K562 (cell line): ENCODE measurements at regions not wholly inside any gene's neighbourhood (a gene's known extent, or its start where the extent isn't known, plus 50 kb on each side); places are given as distances from the start of the nearest gene placed in this dataset.

ENCODE experiments used
- ATAC-seq: fragments of 200-7000 bp; cut with Tn5 transposase; 3 replicates; pipeline ENCODE4 v1.9.1; 2020; ENCODE audit warnings: moderate library complexity
- BruUV-seq: library from RNA; stranded (reverse); fragments of 400-500 nt; replicated peaks from 2 replicates; lab custom pipeline; 2021; lab: Mats Ljungman, UMichigan
- CTCF ChIA-PET: fragments of 300-600 bp; formaldehyde crosslinking; extraction: SDS; loops from one replicate; lab custom pipeline; 2021; ENCODE audit warnings: low intra/inter-chr PET ratio; lab: Yijun Ruan, JAX
- POLR2A ChIA-PET: fragments of 300-600, 350-650 bp; sonication (Branson Sonifier 250); formaldehyde crosslinking; extraction: SDS; loops from one replicate; lab custom pipeline; 2021; ENCODE audit warnings: antibody characterized with exemption, inconsistent platforms; lab: Yijun Ruan, JAX
- DNase-seq, 4 experiments: peaks; one replicate each; pipeline versions ENCODE4 v3.0.0 to v3.0.0-alpha.2; 2011 to 2018; ENCODE audit warnings: low spot score in 3 of 4, mixed read lengths in 3 of 4; ENCODE audit errors: extremely low read depth in 1 of 4
- FAIRE-seq: peaks from 2 replicates; lab custom pipeline; 2011; peaks lifted over from hg19 to GRCh38; lab: Jason Lieb, UNC
- H2AFZ ChIP-seq: 2 replicates; pipeline ENCODE4 v1.6.0; 2011; ENCODE audit warnings: low read depth, low read length, control low read depth, inconsistent platforms
- H3K27ac ChIP-seq: fragments of 200-600 bp; 3 replicates; pipeline ENCODE4 v1.8.0; 2011; ENCODE audit warnings: low read depth, mild to moderate bottlenecking, control low read depth, inconsistent platforms, low read length, moderate library complexity, mixed read lengths; ENCODE audit errors: extremely low read depth
- H3K27me3 ChIP-seq, 2 experiments: fragments of 300-600 bp in 1 of 2; 2 replicates in 1 of 2; 3 replicates in 1 of 2; pipeline versions ENCODE4 v1.6.0 to v1.8.0; 2011; ENCODE audit warnings: inconsistent platforms in 2 of 2, low read length in 2 of 2, mild to moderate bottlenecking in 1 of 2, mixed read lengths in 1 of 2, moderate library complexity in 1 of 2; ENCODE audit not compliant: control insufficient read depth in 2 of 2, insufficient read depth in 2 of 2
- H3K36me3 ChIP-seq: fragments of 300-600 bp; 3 replicates; pipeline ENCODE4 v1.8.0; 2011; ENCODE audit warnings: mild to moderate bottlenecking, low read length, inconsistent platforms; ENCODE audit not compliant: control insufficient read depth, insufficient read depth
- H3K4me1 ChIP-seq, 2 experiments: fragments of 200-600 bp in 1 of 2; replicated peaks in 1 of 2; 2 replicates in 1 of 2; 3 replicates in 1 of 2; pipeline versions ENCODE4 v1.5.1 to v1.8.0; 2011; ENCODE audit warnings: inconsistent platforms in 2 of 2, low read length in 2 of 2, mild to moderate bottlenecking in 1 of 2, mixed read lengths in 1 of 2, moderate library complexity in 1 of 2; ENCODE audit not compliant: control insufficient read depth in 2 of 2, insufficient read depth in 2 of 2
- H3K4me2 ChIP-seq: 2 replicates; pipeline ENCODE4 v1.6.1; 2011; ENCODE audit warnings: low read length, control low read depth, inconsistent platforms, mixed read lengths; ENCODE audit not compliant: insufficient read depth
- H3K4me3 ChIP-seq: fragments of 200-600 bp; sonication (generic), shearing (Covaris generic); 2 replicates; pipeline ENCODE4 v1.5.1; 2016; ENCODE audit warnings: control low read depth, inconsistent platforms
- H3K79me2 ChIP-seq: fragments of 200-600 bp; 3 replicates; pipeline ENCODE4 v1.8.0; 2011; ENCODE audit warnings: low read length, inconsistent platforms; ENCODE audit not compliant: control insufficient read depth, insufficient read depth
- H3K9ac ChIP-seq, 2 experiments: 2 replicates each; pipeline versions ENCODE4 v1.6.0 to v1.6.1; 2011; ENCODE audit warnings: low read depth in 2 of 2, low read length in 2 of 2, control low read depth in 1 of 2, inconsistent platforms in 1 of 2, mild to moderate bottlenecking in 1 of 2, mixed read lengths in 1 of 2; ENCODE audit not compliant: insufficient read depth in 1 of 2
- H3K9me1 ChIP-seq: one replicate; pipeline ENCODE4 v1.6.0; 2011; ENCODE audit warnings: inconsistent platforms, mild to moderate bottlenecking, low read length, moderate library complexity; ENCODE audit not compliant: control insufficient read depth, insufficient read depth
- H3K9me3 ChIP-seq: replicated peaks from 2 replicates; pipeline ENCODE4 v1.5.1; 2011; ENCODE audit warnings: low read depth, low read length, inconsistent platforms; ENCODE audit not compliant: control insufficient read depth, insufficient read depth
- H4K20me1 ChIP-seq: replicated peaks from 2 replicates; pipeline ENCODE4 v1.6.1; 2011; ENCODE audit warnings: low read length, inconsistent platforms, mixed read lengths; ENCODE audit not compliant: control insufficient read depth, insufficient read depth
- CBFA2T3 ChIP-seq: fragments of 450-650 bp; IDR thresholded peaks from 2 replicates; pipeline ENCODE4 v1.6.1; 2017
- CEBPG ChIP-seq, 3 experiments: fragments of 200-800 bp in 1 of 3; sonication (Bioruptor generic) in 1 of 3; sonication (generic) in 1 of 3; formaldehyde crosslinking in 1 of 3; IDR thresholded peaks in 2 of 3; conservative IDR thresholded peaks in 1 of 3; 2 replicates each; pipeline versions ENCODE4 v1.6.1 to v1.8.0; 2016 to 2022; ENCODE audit warnings: missing compliant biosample characterization in 2 of 3, missing genetic modification characterization in 2 of 3, mild to moderate bottlenecking in 1 of 3, missing genetic modification reagents in 1 of 3
- HNRNPL ChIP-seq: fragments of 200-400 bp; formaldehyde crosslinking; IDR thresholded peaks from 2 replicates; pipeline ENCODE4 v1.6.1; 2017; ENCODE audit warnings: low read depth, mild to moderate bottlenecking, low read length
- MBD1 ChIP-seq: fragments of 250-450 bp; sonication (Bioruptor Pico); IDR thresholded peaks from 2 replicates; pipeline ENCODE4 v1.8.0; 2022; ENCODE audit warnings: inconsistent platforms
- MCM2 ChIP-seq: fragments of 450-650 bp; IDR thresholded peaks from 2 replicates; pipeline ENCODE4 v1.6.1; 2017; ENCODE audit warnings: low read depth, mild to moderate bottlenecking
- PHB ChIP-seq: fragments of 250-450 bp; sonication (Bioruptor Pico); IDR thresholded peaks from 2 replicates; pipeline ENCODE4 v1.5.0; 2021
- PTBP1 ChIP-seq: fragments of 200-400 bp; formaldehyde crosslinking; IDR thresholded peaks from 2 replicates; pipeline ENCODE4 v1.6.1; 2017; ENCODE audit warnings: low read depth, low read length
- PTRF ChIP-seq: fragments of 450-650 bp; IDR thresholded peaks from 2 replicates; pipeline ENCODE4 v1.6.1; 2016; ENCODE audit warnings: mild to moderate bottlenecking, missing genetic modification characterization, missing compliant biosample characterization
- ZBTB5 ChIP-seq: fragments of 450-650 bp; IDR thresholded peaks from 2 replicates; pipeline ENCODE4 v1.6.1; 2017; ENCODE audit warnings: antibody characterized with exemption
- ZFP36 ChIP-seq: fragments of 150-350 bp; IDR thresholded peaks from 2 replicates; pipeline ENCODE4 v1.6.1; 2018; ENCODE audit warnings: low read length, low read depth; ENCODE audit not compliant: partially characterized antibody
- ZNF3 ChIP-seq: fragments of 250-450 bp; sonication (Bioruptor Pico); IDR thresholded peaks from 2 replicates; pipeline ENCODE4 v1.5.0; 2021; ENCODE audit warnings: mild to moderate bottlenecking, moderate library complexity
- ZNF507 ChIP-seq: conservative IDR thresholded peaks from 2 replicates; pipeline ENCODE4 v1.6.1; 2017; ENCODE audit warnings: missing genetic modification characterization, missing compliant biosample characterization
- WGBS: fragments of 100-300 bp; shearing (Covaris generic); methylation state at CpG from one replicate; pipeline ENCODE4 v1.1.6; 2016; ENCODE audit warnings: low coverage, mixed read lengths; ENCODE audit not compliant: insufficient coverage; ENCODE audit errors: missing lambda C conversion rate; 5-methylcytosine and 5-hydroxymethylcytosine counted together
- in situ Hi-C: fragments of 300-500 bp; cut with MboI; formaldehyde crosslinking; loops from 4 replicates; pipeline ENCODE4 v1.15.0; 2018; ENCODE audit warnings: inconsistent platforms, mixed read lengths
- intact Hi-C: fragments of 100-400 bp; cut with micrococcal nuclease; formaldehyde crosslinking; loops from 2 replicates; pipeline ENCODE4 v1.14.2; 2022
- TF ChIP-seq, protein P1 (sequence below): fragments of 200-800 bp; sonication (Bioruptor generic); IDR thresholded peaks from 2 replicates; pipeline ENCODE4 v1.6.1; 2017; ENCODE audit warnings: missing genetic modification characterization, missing compliant biosample characterization
- TF ChIP-seq, protein P2 (sequence below), 2 experiments: IDR thresholded peaks; 2 replicates each; pipeline ENCODE4 v1.6.1; 2012; ENCODE audit warnings: improper control_type of control experiment in 2 of 2, low read depth in 2 of 2, low read length in 2 of 2, borderline replicate concordance in 1 of 2

GRCh38 chr9:1591310-1591709 lies 423.8 kb upstream of the SMARCA2 start:
- intact Hi-C loops (no loop called here), in situ Hi-C loops (no loop called here)
- H3K9me1 ChIP-seq, result no peaks in the 10 kb centered on the region
- ChIA-PET CTCF (no interaction called here), POLR2A (no interaction called here)
- no peak overlapping the region for H3K4me2 ChIP-seq
- H2AFZ ChIP-seq, result no peak overlapping the region
- no peaks in the 10 kb centered on the region for H3K79me2 ChIP-seq
- WGBS, result 20% methylated on average over 1 of the region's 1 CpG
- H3K4me1 ChIP-seq, result no peaks in the 10 kb centered on the region
- H3K27me3 ChIP-seq, result no peaks in the 10 kb centered on the region
- H3K9me3 ChIP-seq, result no peaks in the 10 kb centered on the region
- FAIRE-seq, result no peak
- no TSS peak for BruUV-seq
- no peak overlapping the region for H3K4me3 ChIP-seq
- no peak for DNase-seq
- H3K27ac ChIP-seq, result no peak overlapping the region
- no peaks in the 10 kb centered on the region for H4K20me1 ChIP-seq
- H3K9ac ChIP-seq, result no peak overlapping the region
- no peaks in the 10 kb centered on the region for H3K36me3 ChIP-seq
- no peak for ATAC-seq
- TF ChIP-seq ZFP36, result no peak
- no peak for TF ChIP-seq CBFA2T3
- TF ChIP-seq, protein P1, sequence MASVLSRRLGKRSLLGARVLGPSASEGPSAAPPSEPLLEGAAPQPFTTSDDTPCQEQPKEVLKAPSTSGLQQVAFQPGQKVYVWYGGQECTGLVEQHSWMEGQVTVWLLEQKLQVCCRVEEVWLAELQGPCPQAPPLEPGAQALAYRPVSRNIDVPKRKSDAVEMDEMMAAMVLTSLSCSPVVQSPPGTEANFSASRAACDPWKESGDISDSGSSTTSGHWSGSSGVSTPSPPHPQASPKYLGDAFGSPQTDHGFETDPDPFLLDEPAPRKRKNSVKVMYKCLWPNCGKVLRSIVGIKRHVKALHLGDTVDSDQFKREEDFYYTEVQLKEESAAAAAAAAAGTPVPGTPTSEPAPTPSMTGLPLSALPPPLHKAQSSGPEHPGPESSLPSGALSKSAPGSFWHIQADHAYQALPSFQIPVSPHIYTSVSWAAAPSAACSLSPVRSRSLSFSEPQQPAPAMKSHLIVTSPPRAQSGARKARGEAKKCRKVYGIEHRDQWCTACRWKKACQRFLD (CRISPR knock-in tag), result no peak
- TF ChIP-seq ZNF3 (CRISPR knock-in tag), result no peak
- no peak for TF ChIP-seq HNRNPL
- TF ChIP-seq, protein P2, sequence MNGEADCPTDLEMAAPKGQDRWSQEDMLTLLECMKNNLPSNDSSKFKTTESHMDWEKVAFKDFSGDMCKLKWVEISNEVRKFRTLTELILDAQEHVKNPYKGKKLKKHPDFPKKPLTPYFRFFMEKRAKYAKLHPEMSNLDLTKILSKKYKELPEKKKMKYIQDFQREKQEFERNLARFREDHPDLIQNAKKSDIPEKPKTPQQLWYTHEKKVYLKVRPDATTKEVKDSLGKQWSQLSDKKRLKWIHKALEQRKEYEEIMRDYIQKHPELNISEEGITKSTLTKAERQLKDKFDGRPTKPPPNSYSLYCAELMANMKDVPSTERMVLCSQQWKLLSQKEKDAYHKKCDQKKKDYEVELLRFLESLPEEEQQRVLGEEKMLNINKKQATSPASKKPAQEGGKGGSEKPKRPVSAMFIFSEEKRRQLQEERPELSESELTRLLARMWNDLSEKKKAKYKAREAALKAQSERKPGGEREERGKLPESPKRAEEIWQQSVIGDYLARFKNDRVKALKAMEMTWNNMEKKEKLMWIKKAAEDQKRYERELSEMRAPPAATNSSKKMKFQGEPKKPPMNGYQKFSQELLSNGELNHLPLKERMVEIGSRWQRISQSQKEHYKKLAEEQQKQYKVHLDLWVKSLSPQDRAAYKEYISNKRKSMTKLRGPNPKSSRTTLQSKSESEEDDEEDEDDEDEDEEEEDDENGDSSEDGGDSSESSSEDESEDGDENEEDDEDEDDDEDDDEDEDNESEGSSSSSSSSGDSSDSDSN (IDR thresholded peaks at IDR 0.05; ENCODE audit: borderline replicate concordance in 1 of 2, low read depth in 2 of 2, low read length in 2 of 2), result no peak
- TF ChIP-seq PTBP1, result no peak
- TF ChIP-seq MBD1 (CRISPR knock-in tag), result no peak
- no peak for TF ChIP-seq PHB (CRISPR knock-in tag)
- no peak for TF ChIP-seq ZBTB5
- TF ChIP-seq MCM2, result no peak
- no peak for TF ChIP-seq PTRF (tag)
- no peak for TF ChIP-seq CEBPG (CRISPR knock-in tag; IDR thresholded peaks at IDR 0.05)
- no peak for TF ChIP-seq CEBPG (tag; conservative IDR thresholded peaks at IDR 0.05 in 1 of 2, IDR thresholded peaks at IDR 0.05 in 1 of 2)
- no peak for TF ChIP-seq ZNF507 (tag)
